HuH-7.5 (cell line): ENCODE measurements at regions not wholly inside any gene's neighbourhood (a gene's known extent, or its start where the extent isn't known, plus 50 kb on each side); places are given as distances from the start of the nearest gene placed in this dataset.

Source experiments
- DNase-seq: peaks from one replicate; pipeline ENCODE4 v3.0.0; 2011; ENCODE audit warnings: low spot score

DNA sequence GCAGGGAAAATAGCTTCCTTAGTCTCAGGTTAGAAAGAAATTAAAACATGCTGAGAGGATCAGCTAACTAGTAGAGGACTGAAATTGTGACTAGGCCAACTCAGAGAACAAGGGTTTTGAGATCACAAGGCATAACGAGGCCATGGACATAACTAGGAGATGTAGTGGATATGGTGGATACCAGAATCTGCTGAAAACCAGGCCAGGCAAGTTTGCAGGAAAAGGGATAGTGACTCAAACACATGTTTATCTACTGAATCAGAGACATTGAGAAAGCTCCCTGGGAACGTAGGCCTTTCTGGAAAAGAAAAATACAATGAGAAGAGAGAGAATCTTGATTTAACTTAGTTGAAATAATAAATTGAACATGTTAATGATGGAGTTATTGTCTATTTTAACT, 326.5 kb upstream of the GBE1 start:
- no peak for DNase-seq

DNA sequence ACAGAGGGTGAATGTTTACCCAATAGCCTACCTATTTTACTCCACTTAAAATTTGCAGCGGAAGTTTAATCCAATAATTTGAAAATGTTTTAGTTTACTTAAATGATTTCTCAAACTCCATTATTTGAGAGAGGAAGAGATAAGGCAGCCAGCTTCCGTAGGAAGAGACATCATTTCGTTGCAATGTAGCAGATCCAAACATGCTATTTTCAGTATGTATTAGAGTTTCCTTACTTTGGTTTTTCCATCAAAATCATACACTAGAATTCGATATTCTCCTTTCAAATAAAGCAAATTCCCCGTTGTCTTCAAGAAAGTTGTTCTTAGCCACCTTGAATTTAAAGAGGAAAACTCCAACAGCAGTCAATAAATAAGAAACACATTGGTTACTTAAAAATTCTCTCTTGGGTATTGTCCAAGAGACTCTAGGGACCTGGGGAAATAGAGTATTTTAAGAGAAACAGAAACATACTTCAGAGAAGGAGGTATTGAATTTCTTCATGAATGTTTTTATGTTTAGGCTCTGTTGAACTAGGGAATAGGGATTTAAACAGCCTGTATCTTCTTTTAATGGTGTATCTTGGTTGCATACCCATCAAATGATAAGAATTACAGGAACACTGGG, 324.5 kb upstream of the GBE1 start:
- DNase-seq = no peak

DNA sequence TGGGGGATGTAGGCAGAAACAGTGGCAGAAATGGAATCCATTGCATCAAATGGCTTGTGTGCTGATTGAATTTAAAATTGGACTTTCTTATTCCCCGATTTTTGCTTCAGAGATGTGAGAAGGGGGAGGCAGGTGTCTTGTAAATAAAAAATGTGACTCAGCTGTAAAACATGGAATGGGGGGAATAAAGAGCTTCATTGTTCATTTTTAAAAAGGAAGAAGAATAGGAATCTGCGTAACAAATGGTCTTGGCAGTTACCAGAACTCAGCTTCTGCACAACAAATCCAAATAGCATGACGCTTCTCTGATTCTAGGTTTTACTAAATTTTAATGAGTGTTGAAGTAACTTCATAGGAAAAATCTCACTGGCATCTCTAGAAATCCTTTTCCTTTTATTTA, 323.9 kb upstream of the GBE1 start:
- DNase-seq = no peak

DNA sequence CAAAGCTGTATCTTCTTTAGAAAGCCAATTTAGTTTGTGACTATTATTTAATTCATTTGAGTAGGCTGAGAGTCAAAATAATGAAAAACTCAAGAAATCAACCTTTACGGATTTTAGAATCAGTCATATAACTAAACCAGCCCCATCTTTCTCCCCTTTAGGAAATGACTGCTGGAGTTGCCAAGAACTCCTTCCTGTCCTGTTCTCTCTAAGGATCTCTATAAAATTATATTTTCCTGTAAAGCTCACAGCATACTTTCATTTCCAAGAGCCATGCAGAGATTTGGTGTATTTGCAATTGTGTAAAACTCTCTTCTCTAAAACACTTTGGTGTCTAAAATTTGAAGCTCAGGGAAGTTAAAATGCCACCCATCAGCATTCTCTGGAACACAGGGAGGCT, 323.4 kb upstream of the GBE1 start:
- no peak for DNase-seq

DNA sequence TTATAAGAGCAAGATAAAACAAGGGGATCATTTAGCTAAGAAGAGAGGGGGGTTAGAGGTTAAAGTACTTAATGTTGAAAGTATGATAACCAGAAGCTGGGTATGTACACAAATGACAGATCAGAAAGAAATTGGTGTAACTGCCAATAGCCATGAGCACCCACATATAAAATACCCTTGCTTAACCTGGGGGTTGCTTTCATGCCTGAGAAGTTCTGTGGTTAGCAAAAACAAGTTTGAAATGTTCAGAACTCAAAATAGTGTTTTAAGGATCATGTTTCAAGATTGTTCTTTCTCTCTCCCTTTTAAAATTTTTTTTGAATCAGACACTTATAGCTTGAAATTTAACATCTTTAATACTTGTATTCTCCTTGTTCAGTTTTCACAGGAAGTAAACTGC, 321.4 kb upstream of the GBE1 start:
- no peak for DNase-seq

DNA sequence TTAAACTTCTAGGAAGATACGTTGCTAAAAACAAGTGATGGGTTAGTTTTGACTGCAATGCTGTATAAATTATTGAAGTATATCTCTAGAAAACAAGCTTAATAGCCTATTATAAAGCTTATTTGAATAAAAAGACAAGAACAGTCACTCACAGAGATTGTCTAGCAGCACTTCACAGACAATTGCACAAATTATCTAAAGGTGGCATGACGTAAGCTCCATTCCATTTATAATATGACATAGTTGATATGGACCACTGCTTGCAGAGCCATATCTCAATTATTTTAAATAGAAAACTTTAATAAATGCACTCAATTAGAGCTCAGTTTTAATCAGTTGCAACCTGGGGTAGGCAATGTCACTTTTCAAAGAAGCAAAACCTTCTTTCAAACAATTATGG, 319.9 kb upstream of the GBE1 start:
- DNase-seq = no peak

DNA sequence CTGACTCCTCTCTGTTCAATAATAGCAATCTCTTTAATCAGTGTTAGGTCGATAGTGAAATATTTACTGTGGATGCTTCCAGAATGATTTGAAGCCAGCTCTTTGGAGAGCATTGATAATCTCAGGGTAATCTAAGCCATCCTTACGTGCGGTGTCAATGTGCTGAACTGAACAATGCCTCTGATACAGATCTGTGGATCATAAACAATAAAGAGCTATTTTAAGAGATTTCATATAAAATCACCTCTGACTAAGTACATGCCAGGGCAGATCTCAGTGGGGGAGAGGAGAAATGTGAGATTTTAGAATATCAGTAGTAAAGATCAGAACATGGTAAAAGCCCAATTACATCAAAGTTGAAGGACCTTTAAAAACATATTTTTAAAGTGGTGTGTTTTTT, 319.3 kb upstream of the GBE1 start:
- DNase-seq = no peak

DNA sequence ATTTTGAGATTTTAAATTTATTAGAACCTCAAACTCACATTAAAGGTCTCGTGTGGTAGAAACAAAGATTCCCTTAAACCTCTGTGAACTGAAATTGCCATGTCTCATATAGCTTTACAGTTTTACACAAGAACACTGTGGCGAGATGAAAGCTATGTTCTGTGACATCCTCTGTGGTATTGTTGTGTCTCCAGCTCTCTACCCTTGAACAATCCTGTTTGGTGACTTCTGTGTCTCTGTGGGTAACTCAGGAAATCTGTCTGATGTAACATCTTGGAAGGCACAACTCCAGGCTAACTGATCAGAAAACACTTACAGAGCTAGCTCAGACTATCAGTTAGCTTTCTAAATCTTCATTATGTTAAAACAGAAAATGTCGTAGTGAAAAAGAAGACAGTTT, 318.8 kb upstream of the GBE1 start:
- DNase-seq = no peak

DNA sequence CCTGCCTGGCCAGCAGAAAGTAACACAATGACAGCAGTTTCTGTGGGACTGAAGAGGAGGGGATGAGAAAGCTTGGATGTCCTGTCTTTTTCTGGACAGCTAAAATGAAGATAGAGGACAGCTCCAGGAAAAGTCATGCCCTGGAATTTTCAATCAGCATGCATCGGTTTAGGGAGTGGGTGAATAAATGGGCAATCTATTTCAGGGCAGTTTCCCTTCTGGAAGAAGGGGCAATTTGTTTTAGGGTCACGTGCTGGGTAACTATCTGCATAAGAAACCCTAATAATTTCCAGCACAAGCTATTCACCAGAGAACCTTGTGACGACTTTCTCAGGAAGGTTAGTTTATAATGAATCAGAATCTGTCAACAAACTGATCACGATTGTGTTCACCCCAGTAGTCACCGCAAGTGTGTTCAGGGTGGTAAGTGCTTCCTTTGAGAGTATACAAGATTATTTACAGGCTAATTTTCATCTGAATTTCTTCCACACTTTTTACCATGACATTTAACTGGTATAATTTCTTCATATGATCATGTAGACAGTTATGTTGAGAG, 318.0 kb upstream of the GBE1 start:
- DNase-seq = no peak

DNA sequence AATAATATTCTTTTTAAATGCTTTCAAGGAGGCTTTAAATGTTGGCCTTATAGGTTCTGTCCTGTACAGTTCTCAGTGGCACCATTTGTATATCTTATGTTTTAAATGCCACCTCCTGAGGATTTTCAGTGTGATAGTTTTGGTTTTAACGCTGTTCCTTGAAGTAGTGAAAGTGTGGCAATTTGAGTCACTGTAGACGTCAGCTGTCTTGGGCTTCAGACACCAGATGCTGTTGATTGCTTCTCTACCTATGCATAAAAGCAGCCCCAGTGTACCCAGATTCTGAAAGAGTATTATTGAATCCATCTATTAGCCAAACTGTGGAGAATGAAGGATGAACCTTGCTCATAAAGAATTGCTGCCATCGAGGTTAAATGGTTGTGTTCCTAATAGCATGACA, 316.8 kb upstream of the GBE1 start:
- DNase-seq = no peak

DNA sequence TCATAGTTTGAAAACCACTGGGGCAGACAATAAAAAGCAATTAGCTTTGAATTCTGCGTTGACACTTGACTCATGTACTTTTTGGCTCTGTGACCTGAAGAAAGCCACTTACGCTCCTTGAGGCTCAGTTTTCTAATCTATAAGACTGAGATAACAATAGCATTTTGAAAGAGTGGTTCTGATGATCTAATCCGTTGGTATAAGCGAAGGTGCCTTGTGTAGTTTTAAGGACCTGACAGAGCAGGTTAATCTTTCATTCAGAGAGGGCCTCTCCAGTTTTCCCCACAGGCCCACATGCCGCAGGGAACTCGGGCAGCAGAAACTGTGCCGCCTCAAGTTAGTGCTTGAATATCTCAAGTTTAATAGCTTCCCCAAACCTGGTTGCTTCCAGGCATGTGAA, 306.0 kb upstream of the GBE1 start:
- no peak for DNase-seq

DNA sequence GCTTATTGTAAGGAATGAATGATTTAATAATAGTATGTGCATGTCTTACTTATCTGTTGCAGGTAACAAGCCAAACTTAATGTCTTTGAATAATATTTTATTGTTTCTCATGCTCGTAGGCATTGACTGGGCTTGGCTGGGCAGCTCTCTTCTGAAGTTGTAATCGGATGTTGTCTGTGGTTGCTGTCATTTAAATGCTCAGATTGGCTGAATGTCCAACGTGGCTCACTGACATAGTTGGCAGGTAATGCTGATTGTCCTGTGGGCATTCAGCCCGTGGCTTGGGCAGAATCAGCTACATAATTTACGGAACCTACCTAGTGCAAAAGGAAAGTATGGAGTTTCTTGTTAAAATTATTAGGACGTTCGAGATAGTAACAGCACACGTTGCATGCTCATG, 297.4 kb upstream of the GBE1 start:
- DNase-seq = no peak

DNA sequence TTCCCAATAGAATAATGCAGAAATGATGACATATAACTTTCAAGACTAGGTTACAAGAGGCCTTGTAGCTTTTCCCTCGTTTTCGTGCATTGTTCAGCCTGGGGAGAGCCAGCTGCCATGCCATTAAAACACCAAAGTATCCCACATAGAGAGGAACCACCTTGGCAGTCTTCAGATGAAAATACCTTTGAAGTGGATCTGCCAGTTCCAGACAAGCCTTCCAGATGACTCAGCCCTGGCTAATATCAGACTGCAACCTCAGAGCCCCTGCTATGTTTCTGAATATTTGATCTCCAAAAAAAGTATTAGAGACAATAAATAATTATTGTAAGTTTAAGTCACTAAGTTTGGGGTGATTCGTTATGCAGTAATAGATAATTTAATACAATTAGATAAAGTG, 294.3 kb upstream of the GBE1 start:
- no peak for DNase-seq

DNA sequence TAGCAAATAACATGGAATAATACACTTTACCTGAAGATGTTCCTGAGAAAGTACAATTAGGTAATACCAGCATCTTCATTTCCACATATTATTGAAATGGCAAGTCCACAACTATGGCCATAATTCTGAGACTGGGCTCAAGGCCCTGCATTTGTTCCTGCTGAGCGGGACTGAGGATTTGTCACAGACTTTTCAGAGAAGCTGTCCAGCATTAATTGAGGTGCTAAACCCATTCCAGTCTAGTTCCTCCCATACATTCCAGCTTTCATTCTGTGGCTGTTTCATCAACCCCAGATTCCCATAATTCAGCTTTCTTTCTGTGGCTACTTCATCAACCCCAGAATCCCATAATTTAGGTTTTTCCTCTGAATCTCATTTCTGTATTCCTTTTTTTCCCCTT, 293.4 kb upstream of the GBE1 start:
- no peak for DNase-seq

DNA sequence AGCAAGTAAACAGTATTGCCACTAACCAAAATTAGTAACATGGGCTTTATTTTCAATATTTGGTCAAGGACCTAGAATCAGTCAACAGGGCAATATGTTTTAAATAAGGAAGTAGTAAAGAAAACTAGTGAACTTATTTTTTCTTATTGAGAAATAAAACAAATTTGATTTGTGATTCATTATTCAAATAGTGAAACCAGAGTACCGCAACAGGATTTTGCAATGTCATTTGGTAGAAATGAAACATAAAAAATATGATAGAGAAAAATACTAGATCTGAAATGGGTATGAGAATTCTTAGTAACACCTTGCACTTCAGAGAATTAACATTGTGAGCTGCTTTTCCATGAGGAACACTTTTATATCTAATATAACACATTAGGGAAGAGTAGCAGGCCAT, 291.8 kb upstream of the GBE1 start:
- no peak for DNase-seq

DNA sequence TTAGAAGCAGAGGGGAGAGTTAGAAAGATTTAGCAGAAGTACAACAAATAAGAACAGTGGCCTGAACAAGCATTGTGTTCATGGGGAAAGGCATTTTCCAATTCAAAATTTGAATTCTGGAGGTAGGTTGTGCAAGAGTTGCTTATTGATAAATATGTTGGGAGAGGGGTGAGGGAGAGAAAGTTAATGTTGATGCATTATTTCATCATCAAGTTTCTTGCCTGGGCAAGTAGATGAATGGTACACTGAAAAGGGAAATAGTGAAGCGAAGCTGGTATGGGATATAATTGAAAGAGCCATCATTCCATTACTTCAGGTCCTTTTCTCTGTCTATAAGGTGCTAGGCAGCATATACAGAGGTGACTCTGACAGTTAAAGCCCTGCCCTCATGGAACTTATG, 288.9 kb upstream of the GBE1 start:
- DNase-seq = no peak

DNA sequence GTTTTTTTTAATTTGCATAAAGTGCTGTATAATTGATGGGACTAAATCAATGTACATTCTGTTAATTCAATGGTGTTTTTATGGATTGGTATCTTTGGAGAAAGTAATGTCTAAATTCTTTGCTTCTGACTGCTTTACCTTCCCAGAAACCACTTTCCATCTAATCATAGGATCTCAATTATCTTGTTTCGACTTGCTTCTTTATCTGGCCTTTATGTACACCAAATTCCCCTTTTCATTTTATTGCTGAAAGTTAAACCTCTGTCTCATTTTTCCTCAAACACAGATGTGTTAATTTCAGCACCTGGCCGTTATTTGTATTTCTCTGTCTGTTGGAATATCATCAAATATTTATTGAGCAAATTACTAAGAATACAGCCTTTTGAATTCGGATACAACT, 287.3 kb upstream of the GBE1 start:
- DNase-seq = no peak

DNA sequence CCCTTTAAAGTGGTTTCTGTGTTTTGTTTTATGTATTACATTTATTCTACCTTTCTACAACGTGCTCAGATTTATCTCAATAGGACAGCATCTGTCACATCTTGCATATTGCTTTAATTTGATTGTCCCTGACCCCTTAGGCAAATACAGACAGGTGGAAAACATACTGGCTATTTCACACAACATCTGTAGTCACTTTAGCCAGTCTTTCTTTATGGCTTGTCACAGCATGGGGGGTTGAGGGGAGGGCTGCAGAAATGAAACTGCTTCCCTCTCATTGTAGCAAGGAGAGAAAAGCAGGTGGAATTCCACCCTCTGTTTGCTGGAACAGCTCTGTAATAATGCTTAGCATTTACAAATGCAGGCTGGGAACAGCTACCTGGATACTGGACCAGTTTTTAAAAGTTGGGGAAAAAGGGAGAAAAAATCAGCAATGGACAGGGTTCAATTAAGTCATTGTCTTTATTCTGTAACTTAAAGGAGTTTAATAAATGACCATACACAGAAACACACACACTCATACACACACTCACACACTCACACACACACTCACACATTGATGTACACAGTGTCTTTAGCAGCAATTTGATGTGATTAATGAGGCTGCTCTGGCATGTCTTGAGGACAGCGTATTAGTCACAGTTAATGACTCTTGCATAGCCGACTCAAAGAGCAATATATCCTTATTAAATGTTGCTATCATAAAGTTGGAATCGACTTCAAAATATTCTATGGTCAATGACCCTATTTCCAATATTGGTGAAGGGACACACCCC, 283.7 kb upstream of the GBE1 start:
- no peak for DNase-seq

DNA sequence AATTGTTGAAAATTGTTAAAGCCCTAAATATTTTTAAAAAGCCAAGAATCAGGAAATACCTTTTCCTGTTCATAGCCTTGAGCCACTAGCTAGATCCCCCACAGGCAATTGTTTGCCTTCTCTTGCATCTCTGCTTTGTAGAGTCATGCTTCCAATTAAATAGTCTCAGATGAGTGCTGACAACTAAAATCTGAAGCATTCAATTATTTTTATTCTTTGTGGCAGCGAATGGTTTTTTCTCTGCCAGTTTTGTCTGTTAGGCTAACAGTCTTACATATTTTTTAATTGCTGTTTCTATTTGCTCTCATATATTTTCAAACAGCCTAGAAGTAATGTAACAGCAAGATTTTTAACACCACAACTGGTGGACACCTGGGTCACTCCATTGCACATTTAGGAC, 277.1 kb upstream of the GBE1 start:
- DNase-seq = no peak

DNA sequence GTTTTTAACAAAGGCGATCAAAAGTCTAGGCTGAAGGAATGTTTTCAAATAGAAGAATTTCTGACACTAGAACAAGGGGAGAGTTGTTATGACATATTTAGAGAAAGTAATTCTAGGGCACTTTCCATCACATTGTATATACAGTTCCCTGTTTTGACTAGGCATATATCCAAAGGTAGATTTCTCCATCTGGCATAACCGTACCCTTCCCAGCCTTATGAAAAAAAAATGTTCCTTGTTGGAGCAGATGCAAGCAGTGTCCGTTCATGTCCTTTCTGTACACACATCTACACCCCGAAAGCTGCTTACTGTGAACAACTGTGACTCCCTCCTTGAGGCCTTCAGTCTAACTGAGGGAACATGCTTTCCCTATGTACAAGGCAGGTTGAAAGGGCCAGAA, 271.7 kb upstream of the GBE1 start:
- DNase-seq = no peak

DNA sequence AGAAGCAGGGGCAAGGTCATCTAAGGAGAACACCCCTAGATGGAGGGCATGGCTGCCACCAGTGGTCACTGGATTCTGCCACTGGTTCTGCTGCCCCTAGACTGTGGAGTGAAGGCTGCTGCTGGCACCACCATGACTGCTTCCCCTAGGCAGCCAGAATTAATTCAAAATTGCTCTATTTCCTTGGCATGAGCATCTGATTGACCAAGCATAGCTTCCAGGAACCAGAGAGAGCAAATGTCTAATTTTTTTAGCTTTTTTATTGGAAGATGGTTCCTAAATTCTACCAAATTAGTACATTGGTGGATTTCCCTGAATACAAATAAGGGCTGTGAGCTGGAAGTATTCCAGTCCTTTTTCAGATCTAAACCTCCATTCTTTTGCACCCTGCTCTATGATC, 270.2 kb upstream of the GBE1 start:
- DNase-seq = no peak

DNA sequence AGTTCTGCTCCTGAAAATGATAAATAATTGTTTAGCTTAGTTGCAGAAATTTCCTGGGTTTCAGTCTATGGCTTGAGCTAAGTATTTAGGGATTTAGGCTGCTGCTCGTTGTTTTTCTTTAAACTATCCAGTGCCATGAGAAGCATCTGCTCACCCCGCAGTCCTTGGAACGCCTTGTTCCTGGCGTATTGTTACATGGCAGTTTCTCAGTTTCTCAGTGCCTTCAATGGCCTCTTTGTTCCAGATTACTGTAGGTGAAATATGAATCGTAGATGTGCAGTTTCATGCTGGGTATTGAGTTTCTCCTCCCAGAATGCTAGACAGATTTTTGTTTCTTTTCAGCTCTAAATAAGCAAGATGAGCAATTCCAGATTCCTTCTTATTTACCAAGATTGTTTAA, 269.5 kb upstream of the GBE1 start:
- DNase-seq = no peak

DNA sequence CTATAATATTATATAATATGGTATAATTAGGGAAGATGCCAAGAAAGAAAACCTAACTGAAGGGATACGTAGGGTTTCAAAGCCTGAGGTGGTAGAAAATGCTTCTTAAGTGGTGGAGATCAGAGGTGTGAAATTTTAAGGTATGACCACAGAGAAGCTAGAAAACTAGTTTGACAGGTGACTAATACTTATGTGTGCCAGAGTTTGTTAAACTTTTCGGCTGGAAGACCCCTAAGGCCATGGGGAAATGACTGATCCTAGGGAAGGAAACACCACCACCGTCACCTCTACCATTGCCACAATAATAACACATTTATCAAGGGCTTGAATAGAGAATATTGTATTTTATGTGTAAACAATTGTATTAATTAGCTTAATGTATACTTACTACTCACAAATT, 261.4 kb upstream of the GBE1 start:
- DNase-seq = no peak

DNA sequence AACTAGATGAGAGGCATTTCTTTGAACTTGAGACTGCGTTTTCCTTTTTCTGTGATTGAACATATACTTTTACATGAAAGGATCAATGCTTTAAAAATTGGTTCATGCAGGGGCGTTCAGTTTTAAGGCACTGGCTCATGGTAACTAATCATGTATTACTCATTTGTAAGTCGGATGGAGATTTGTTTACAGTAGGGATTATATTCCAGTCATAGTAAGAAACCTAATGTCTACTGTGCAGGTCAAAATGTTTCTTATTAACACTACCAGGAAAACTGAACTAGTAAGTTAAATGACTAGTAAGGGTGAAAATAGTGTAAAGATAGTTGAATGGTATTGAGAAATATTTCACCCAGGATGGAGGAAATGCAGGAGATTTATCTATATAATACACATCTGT, 258.8 kb upstream of the GBE1 start:
- DNase-seq = no peak
